Ectodermal cell (in vitro differentiated cells): ENCODE measurements at regions not wholly inside any gene's neighbourhood (a gene's known extent, or its start where the extent isn't known, plus 50 kb on each side); places are given as distances from the start of the nearest gene placed in this dataset.

Experiments used
- H3K27ac ChIP-seq: 2 replicates; pipeline ENCODE4 v1.7.0; 2013; ENCODE audit warnings: mild to moderate bottlenecking, low read depth, low read length; ENCODE audit not compliant: insufficient read depth, poor library complexity, severe bottlenecking
- H3K27me3 ChIP-seq: 2 replicates; pipeline ENCODE4 v1.7.0; 2013; ENCODE audit warnings: mild to moderate bottlenecking, low read length; ENCODE audit not compliant: insufficient read depth, control insufficient read depth, poor library complexity, severe bottlenecking
- H3K36me3 ChIP-seq: one replicate; pipeline ENCODE4 v1.7.0; 2013; ENCODE audit warnings: low read length; ENCODE audit not compliant: control insufficient read depth, insufficient read depth
- H3K4me1 ChIP-seq: one replicate; pipeline ENCODE4 v1.7.0; 2013; ENCODE audit warnings: low read length; ENCODE audit not compliant: control insufficient read depth, insufficient read depth
- H3K4me3 ChIP-seq: 2 replicates; pipeline ENCODE4 v1.7.0; 2013; ENCODE audit warnings: low read depth, low read length, control low read depth; ENCODE audit not compliant: insufficient read depth
- H3K9me3 ChIP-seq: 2 replicates; pipeline ENCODE4 v1.7.0; 2013; ENCODE audit warnings: mild to moderate bottlenecking, low read length, moderate library complexity; ENCODE audit not compliant: control insufficient read depth
- WGBS, 2 experiments: methylation state at CpG; one replicate each; pipeline ENCODE4 v1.1.7; 2013; ENCODE audit warnings: missing lambda C conversion rate in 2 of 2; 5-methylcytosine and 5-hydroxymethylcytosine counted together

DNA sequence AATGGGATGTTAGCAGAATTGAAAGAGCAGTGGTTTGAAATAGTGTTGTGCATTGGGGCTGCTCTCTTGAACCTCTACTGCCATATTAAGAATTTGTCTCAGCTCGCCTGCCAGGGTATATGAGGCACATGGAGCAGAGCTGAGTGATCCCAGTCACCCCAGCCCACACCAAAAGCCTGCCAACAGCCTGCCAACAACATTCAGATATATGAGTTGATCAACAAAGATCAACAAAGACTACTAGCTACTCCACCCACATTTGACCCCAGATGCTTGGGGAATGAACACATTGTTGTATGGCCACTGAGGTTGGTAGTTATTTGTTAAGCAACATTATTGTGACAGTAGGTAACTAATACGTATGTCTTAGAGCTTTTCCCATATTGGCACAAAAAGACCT, 570.9 kb upstream of the IL12A start:
- Histone ChIP-seq H3K4me3 (no peak overlapping the region), H3K27ac (no peak overlapping the region)
- 85 to 98% methylated on average over 1 to 2 of the region's 2 CpGs for WGBS, 2 experiments

DNA sequence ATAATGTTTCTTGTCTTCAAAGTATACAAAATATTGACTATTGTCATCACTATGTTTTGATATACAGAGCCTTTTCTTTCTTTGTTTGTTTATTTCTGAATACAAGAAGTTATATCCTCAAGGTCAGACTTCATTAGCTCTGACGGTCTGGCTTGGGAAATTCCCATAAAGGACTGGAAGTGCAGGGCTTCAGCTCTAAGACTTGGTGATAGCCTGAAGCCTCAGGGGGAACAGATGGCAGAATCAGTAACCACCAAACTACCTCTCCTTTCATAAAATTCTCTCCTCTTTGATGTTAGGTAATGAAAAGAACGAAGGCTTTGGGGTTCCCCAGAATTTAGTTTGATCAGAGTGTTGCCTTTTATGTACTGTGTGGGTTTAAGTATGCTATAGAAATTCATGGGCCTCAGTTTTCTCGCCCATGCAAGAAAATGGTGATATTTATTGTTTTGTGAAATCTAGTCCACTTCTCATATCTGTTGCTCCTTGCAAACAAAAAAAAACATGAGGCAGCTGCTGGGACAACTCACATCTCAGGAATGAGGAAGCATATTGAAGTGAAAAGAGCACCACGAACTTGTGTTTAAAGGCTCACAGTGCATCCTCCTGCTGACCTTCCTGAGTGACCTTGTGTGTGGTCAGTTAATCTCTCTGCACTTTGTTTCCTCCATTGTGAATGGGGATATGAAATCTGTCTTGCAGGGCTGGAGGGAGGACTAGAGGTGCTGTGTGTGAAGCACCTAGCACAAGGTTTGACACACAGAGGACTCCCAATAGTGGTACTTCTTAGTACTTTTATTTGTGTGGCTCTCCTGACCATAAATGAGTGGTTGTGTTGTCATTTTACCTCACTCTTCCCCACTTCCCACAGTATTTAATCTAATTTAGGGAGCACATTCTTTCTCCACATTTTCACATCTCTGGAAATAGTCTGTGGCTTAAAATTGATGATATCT, 569.8 kb upstream of the IL12A start:
- H3K36me3 ChIP-seq, result no peaks in the 10 kb centered on the region
- H3K4me3 ChIP-seq, result no peak overlapping the region
- H3K27ac ChIP-seq, result no peak overlapping the region
- H3K27me3 ChIP-seq, result no peaks in the 10 kb centered on the region
- no peaks in the 10 kb centered on the region for H3K4me1 ChIP-seq
- no peaks in the 10 kb centered on the region for H3K9me3 ChIP-seq
- 77 to 88% methylated on average over 4 of the region's 4 CpGs for WGBS, 2 experiments

More for the DNA sequence above, 570.9 kb upstream of the IL12A start:
- no peaks in the 10 kb centered on the region for H3K9me3 ChIP-seq
- no peaks in the 10 kb centered on the region for H3K27me3 ChIP-seq
- H3K4me1 ChIP-seq, result no peaks in the 10 kb centered on the region
- H3K36me3 ChIP-seq, result no peaks in the 10 kb centered on the region

DNA sequence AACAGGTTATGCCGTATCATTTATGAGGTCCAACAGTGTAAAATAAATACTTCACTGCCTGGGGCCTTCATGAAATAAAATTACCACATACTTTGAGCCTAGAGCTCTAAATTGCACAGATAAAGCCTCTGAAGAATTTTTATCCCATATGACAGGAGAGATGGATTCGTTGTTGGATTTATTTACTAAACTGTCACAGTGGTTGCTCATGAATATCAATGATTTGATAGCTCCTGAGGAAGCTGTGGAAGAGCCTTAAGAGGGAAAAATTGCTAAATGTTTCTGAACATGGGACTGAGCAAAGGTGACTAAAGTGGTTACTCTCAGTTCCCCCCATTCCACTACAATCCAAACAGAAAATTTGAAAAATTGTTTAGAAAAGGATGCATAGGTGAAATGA, 558.9 kb upstream of the IL12A start:
- Histone ChIP-seq H3K36me3 (no peaks in the 10 kb centered on the region), H3K9me3 (no peaks in the 10 kb centered on the region), H3K27me3 (no peaks in the 10 kb centered on the region), H3K4me3 (no peak overlapping the region), H3K27ac (no peak overlapping the region), H3K4me1 (no peaks in the 10 kb centered on the region)
- 90 to 93% methylated on average over 2 of the region's 2 CpGs for WGBS, 2 experiments

DNA sequence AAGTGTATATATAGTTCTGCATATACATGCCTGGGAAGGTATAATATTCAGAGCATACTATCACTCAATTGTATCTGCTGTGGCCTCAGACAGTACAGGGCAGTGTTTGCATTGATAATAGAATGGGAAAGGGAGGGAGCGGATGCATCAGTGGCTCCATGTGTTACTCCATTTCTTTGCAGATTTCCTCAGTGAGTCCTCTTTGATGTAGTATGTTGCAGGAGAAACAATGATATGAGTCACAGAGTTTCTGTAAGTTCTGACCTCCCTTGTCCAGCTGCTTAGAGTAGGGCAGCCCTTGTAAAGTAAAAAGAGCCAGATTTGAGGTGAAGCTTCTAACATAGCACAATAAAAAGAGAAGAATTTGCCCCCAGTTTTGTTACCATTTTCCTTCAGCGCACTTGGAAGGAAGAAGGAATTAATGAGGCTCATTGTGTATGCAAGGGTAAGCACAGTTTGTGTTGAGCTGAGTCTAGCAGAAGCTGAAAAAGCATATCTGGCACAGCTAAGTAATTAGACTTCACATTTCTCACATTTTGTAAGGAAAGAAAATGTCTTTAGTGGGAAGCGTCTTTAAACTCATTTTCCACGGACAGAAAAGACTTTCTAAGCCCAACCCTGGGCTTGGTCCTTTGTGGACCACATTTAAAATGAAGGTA, 555.8 kb upstream of the IL12A start:
- H3K36me3 ChIP-seq, result no peaks in the 10 kb centered on the region
- H3K27ac ChIP-seq, result no peak overlapping the region
- no peaks in the 10 kb centered on the region for H3K4me1 ChIP-seq
- no peak overlapping the region for H3K4me3 ChIP-seq
- no peaks in the 10 kb centered on the region for H3K27me3 ChIP-seq
- H3K9me3 ChIP-seq, result no peaks in the 10 kb centered on the region
- 94 to 95% methylated on average over 4 of the region's 4 CpGs for WGBS, 2 experiments

DNA sequence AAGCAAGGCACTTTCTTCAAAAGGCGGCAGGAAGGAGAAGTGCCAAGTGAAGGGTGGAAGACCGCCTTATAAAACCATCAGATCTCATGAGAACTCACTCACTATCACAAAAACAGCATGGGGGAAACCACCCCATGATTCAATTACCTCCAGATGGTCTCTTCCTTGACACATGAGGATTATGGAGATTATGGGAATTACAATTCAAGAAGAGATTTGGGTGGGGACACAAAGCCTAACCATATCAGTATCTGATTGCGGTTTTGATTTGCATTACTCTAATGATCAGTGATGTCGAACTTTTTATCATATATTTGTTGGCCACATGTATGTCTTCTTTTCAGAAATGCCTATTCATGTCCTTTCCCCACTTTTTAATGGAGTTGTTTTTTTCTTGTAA, 549.3 kb upstream of the IL12A start:
- H3K36me3 ChIP-seq, result no peaks in the 10 kb centered on the region
- WGBS, 2 experiments, result 92 to 95% methylated on average over 3 to 4 of the region's 4 CpGs
- no peaks in the 10 kb centered on the region for H3K4me1 ChIP-seq
- H3K27ac ChIP-seq, result no peak overlapping the region
- no peak overlapping the region for H3K4me3 ChIP-seq
- H3K27me3 ChIP-seq, result no peaks in the 10 kb centered on the region
- no peaks in the 10 kb centered on the region for H3K9me3 ChIP-seq

DNA sequence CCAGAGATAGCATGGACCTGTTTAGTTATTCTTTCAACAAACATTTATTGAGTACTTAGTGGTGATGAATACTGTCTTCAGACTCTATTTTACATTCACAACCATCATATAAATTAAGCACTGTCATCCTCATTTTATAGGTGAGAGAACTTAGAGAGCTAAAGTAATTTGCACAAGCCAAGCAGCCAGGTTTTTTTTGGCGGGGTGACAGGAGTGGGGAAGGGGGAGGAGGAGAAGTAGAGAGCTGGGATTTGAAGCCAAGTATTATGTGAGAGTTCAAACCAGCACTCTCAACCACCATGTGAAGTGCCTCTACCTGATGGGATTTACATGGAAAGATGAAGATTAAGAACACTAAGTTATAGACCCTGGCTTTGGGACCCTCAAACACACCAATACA, 547.4 kb upstream of the IL12A start:
- Histone ChIP-seq H3K27me3 (no peaks in the 10 kb centered on the region), H3K27ac (no peak overlapping the region), H3K9me3 (no peaks in the 10 kb centered on the region), H3K36me3 (no peaks in the 10 kb centered on the region), H3K4me3 (no peak overlapping the region), H3K4me1 (no peaks in the 10 kb centered on the region)
- 88 to 100% methylated on average over 1 of the region's 1 CpG for WGBS, 2 experiments

DNA sequence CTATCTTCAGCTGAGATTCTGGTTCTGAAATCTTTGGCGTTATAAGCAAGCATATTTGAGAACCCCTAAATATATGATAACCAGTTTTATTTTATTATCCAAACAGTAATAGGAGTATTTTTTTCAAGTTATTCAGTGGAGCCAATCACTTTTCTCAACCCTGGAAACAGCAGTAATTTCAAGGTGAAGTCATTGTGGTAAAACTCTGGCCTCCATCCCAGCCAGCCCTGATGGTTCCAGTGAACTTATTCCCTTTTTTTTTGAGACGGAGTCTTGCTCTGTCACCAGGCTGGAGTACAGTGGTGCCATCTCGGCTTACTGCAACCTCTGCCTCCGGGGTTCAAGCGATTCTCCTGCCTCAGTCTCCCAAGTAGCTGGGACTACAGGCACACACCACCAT, 545.4 kb upstream of the IL12A start:
- no peak overlapping the region for H3K4me3 ChIP-seq
- 84 to 93% methylated on average over 4 to 5 of the region's 5 CpGs for WGBS, 2 experiments
- H3K27me3 ChIP-seq, result no peaks in the 10 kb centered on the region
- H3K4me1 ChIP-seq, result no peaks in the 10 kb centered on the region
- H3K36me3 ChIP-seq, result no peaks in the 10 kb centered on the region
- no peak overlapping the region for H3K27ac ChIP-seq
- H3K9me3 ChIP-seq, result no peaks in the 10 kb centered on the region

DNA sequence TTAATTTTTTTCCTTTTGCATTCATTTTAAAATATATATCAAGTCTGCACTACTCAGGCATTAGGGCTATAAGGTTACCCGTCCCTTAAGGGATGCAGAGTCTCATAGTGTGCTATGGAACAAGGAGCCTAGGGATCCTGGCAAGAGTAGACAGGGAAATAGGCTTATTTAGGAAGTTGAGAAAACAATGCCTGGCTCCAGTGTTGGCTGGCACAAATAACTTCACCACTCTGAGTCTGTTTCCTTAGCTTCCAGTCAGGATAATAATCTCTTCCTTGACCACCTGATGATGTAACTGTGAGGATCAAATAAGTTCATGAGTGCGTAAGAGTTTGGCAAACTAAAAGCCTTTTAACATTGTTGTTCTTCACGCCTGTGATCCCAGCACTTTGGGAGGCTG, 540.8 kb upstream of the IL12A start:
- WGBS, 2 experiments, result 92 to 95% methylated on average over 3 of the region's 3 CpGs
- Histone ChIP-seq H3K27me3 (no peaks in the 10 kb centered on the region), H3K36me3 (no peaks in the 10 kb centered on the region), H3K4me3 (no peak overlapping the region), H3K9me3 (no peaks in the 10 kb centered on the region), H3K27ac (no peak overlapping the region), H3K4me1 (no peaks in the 10 kb centered on the region)

DNA sequence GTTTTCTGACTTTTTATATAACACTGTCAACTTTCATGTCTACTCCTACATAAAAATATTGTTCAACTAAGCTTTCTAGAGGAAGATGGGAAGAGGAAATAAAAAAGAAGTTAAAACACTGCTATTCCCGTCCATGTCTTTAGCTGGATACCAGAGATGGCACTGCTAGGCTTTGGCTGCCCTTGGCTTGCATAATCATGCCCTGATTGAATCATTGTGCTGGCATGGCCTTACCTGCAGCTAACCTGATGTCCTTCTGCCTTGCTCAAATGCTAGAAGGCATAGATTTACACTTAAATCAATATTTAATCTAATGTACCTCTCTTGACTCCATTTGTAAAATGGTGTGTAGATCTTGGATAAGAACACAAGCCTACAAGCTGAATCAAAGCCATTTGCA, 539.7 kb upstream of the IL12A start:
- no peak overlapping the region for H3K4me3 ChIP-seq
- no peaks in the 10 kb centered on the region for H3K4me1 ChIP-seq
- no peaks in the 10 kb centered on the region for H3K27me3 ChIP-seq
- H3K36me3 ChIP-seq, result no peaks in the 10 kb centered on the region
- 82 to 94% methylated on average over 1 of the region's 1 CpG for WGBS, 2 experiments
- no peak overlapping the region for H3K27ac ChIP-seq
- H3K9me3 ChIP-seq, result no peaks in the 10 kb centered on the region

DNA sequence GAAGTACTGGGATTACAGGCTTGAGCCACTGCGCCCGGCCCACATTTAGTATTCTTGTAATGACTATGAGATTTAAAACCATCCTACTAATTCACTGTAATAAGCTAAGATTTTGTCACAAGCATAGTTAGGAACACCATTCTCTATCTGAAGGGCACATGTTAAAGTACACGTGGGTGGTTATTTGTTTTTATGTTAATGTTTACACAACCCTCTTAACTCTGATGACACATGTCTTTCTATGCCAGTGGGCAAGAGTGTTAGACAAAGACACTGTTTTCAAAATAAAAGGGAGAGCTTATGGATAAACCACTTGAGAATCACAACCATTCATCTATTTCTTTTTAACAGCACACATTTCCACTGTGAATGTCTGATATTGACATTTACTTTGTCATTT, 537.6 kb upstream of the IL12A start:
- H3K9me3 ChIP-seq, result no peaks in the 10 kb centered on the region
- WGBS, 2 experiments, result 96 to 97% methylated on average over 2 to 3 of the region's 3 CpGs
- H3K4me3 ChIP-seq, result no peak overlapping the region
- no peaks in the 10 kb centered on the region for H3K4me1 ChIP-seq
- H3K36me3 ChIP-seq, result no peaks in the 10 kb centered on the region
- no peak overlapping the region for H3K27ac ChIP-seq
- no peaks in the 10 kb centered on the region for H3K27me3 ChIP-seq
